K562 (cell line): ENCODE measurements at regions not wholly inside any gene's neighbourhood (a gene's known extent, or its start where the extent isn't known, plus 50 kb on each side); places are given as distances from the start of the nearest gene placed in this dataset.
A peak's percentile ranks its signal among the peaks of the same experiment; 100 is the strongest.

Experiments
- ATF1 ChIP-seq, 2 experiments: fragments of 450-650 bp in 1 of 2; IDR thresholded peaks; 2 replicates each; pipeline ENCODE4 v1.6.1; 2016; ENCODE audit warnings: missing compliant biosample characterization in 1 of 2, missing genetic modification characterization in 1 of 2
- CBFA2T2 ChIP-seq: fragments of 450-650 bp; conservative IDR thresholded peaks from 2 replicates; pipeline ENCODE4 v1.6.1; 2017; ENCODE audit warnings: mild to moderate bottlenecking
- EP300 ChIP-seq: IDR thresholded peaks from 2 replicates; pipeline ENCODE4 v1.6.1; 2012; ENCODE audit warnings: low read length, improper control_type of control experiment
- ESRRB ChIP-seq: fragments of 250-450 bp; sonication (Bioruptor Pico); IDR thresholded peaks from 2 replicates; pipeline ENCODE4 v1.5.0; 2020; ENCODE audit warnings: mild to moderate bottlenecking, moderate library complexity, borderline replicate concordance
- FOXK1 ChIP-seq: sonication (generic); formaldehyde crosslinking; IDR thresholded peaks from 2 replicates; pipeline ENCODE4 v1.8.0; 2022; ENCODE audit warnings: missing genetic modification reagents, mild to moderate bottlenecking, borderline replicate concordance
- HNRNPH1 ChIP-seq: fragments of 200-400 bp; formaldehyde crosslinking; optimal IDR thresholded peaks from 2 replicates; pipeline ENCODE3; 2017; ENCODE audit warnings: low read depth, mild to moderate bottlenecking, low read length, moderate library complexity
- KAT7 ChIP-seq: sonication (generic); formaldehyde crosslinking; IDR thresholded peaks from 2 replicates; pipeline ENCODE4 v1.8.0; 2022; ENCODE audit warnings: missing genetic modification reagents, mild to moderate bottlenecking, borderline replicate concordance
- NFATC3 ChIP-seq: fragments of 450-650 bp; IDR thresholded peaks from 2 replicates; pipeline ENCODE4 v1.6.1; 2017; ENCODE audit warnings: mild to moderate bottlenecking
- PCBP1 ChIP-seq: fragments of 200-400 bp; formaldehyde crosslinking; IDR thresholded peaks from 2 replicates; pipeline ENCODE4 v1.6.1; 2018; ENCODE audit warnings: mild to moderate bottlenecking, low read depth, low read length; ENCODE audit not compliant: poor library complexity, severe bottlenecking
- PML ChIP-seq: IDR thresholded peaks from 2 replicates; pipeline ENCODE4 v1.6.1; 2012; ENCODE audit warnings: low read length, inconsistent platforms
- RFX1 ChIP-seq: fragments of 450-650 bp; IDR thresholded peaks from 2 replicates; pipeline ENCODE4 v1.6.1; 2016; ENCODE audit warnings: mild to moderate bottlenecking, moderate library complexity
- ZNF561 ChIP-seq: fragments of 450-650 bp; formaldehyde crosslinking; conservative IDR thresholded peaks from 2 replicates; pipeline ENCODE4 v1.4.0; 2020; ENCODE audit warnings: mild to moderate bottlenecking, moderate library complexity
- ZNF609 ChIP-seq: sonication (generic); formaldehyde crosslinking; IDR thresholded peaks from 2 replicates; pipeline ENCODE4 v1.8.1; 2023; ENCODE audit warnings: missing genetic modification reagents, mild to moderate bottlenecking, borderline replicate concordance
- TF ChIP-seq, protein P1 (sequence below), 2 experiments: fragments of 450-650 bp in 1 of 2; sonication (generic) in 1 of 2; formaldehyde crosslinking in 1 of 2; IDR thresholded peaks; 2 replicates each; pipeline versions ENCODE4 v1.7.1 to v1.9.0; 2016 to 2022; ENCODE audit warnings: inconsistent platforms in 1 of 2, mild to moderate bottlenecking in 1 of 2, missing genetic modification reagents in 1 of 2

- TF ChIP-seq PML (peak; percentile 13), EP300 (no peak), ATF1 (CRISPR knock-in tag; IDR thresholded peaks at IDR 0.05) (no peak), ATF1 (tag; IDR thresholded peaks at IDR 0.05) (peak; percentile 80), NFATC3 (no peak), FOXK1 (CRISPR knock-in tag) (0 out of 2 replicates have a peak, but pooled peaks have one; percentile 25), CBFA2T2 (no peak), PCBP1 (no peak), ESRRB (CRISPR knock-in tag) (no peak), RFX1 (no peak), ZNF609 (CRISPR knock-in tag) (no peak), KAT7 (CRISPR knock-in tag) (0 out of 2 replicates have a peak, but pooled peaks have one; percentile 55), HNRNPH1 (no peak), ZNF561 (CRISPR knock-in tag) (no peak)
- TF ChIP-seq, protein P1, sequence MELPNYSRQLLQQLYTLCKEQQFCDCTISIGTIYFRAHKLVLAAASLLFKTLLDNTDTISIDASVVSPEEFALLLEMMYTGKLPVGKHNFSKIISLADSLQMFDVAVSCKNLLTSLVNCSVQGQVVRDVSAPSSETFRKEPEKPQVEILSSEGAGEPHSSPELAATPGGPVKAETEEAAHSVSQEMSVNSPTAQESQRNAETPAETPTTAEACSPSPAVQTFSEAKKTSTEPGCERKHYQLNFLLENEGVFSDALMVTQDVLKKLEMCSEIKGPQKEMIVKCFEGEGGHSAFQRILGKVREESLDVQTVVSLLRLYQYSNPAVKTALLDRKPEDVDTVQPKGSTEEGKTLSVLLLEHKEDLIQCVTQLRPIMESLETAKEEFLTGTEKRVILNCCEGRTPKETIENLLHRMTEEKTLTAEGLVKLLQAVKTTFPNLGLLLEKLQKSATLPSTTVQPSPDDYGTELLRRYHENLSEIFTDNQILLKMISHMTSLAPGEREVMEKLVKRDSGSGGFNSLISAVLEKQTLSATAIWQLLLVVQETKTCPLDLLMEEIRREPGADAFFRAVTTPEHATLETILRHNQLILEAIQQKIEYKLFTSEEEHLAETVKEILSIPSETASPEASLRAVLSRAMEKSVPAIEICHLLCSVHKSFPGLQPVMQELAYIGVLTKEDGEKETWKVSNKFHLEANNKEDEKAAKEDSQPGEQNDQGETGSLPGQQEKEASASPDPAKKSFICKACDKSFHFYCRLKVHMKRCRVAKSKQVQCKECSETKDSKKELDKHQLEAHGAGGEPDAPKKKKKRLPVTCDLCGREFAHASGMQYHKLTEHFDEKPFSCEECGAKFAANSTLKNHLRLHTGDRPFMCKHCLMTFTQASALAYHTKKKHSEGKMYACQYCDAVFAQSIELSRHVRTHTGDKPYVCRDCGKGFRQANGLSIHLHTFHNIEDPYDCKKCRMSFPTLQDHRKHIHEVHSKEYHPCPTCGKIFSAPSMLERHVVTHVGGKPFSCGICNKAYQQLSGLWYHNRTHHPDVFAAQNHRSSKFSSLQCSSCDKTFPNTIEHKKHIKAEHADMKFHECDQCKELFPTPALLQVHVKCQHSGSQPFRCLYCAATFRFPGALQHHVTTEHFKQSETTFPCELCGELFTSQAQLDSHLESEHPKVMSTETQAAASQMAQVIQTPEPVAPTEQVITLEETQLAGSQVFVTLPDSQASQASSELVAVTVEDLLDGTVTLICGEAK (IDR thresholded peaks at IDR 0.05): peak; percentile 90
- TF ChIP-seq, protein P1 (CRISPR knock-in tag; IDR thresholded peaks at IDR 0.05): no peak
These were observed 256.9 kb upstream of the STARD13 start (continued) for GRCh38 chr13:33542309-33543088.
